ENCODE measurements at regions not wholly inside any gene's neighbourhood (a gene's known extent, or its start where the extent isn't known, plus 50 kb on each side); places are given as distances from the start of the nearest gene placed in this dataset.

- TF ChIP-seq CTCF (IDR thresholded peaks at IDR 0.05; ENCODE audit: low read depth, low read length) (no peak), EZH2phosphoT487 (IDR thresholded peaks at IDR 0.05; ENCODE audit: low read depth) (no peak)
Measured at GRCh38 chr15:58318517-58318916, 113.3 kb upstream of the LIPC start.

Data from OCI-LY3 (cell line).